K562 (cell line): ENCODE measurements at regions not wholly inside any gene's neighbourhood (a gene's known extent, or its start where the extent isn't known, plus 50 kb on each side); places are given as distances from the start of the nearest gene placed in this dataset.

Experiments
- ATAC-seq: fragments of 200-7000 bp; cut with Tn5 transposase; 3 replicates; pipeline ENCODE4 v1.9.1; 2020; ENCODE audit warnings: moderate library complexity
- BruUV-seq: library from RNA; stranded (reverse); fragments of 400-500 nt; replicated peaks from 2 replicates; lab custom pipeline; 2021; lab: Mats Ljungman, UMichigan
- CTCF ChIA-PET: fragments of 300-600 bp; formaldehyde crosslinking; extraction: SDS; loops from one replicate; lab custom pipeline; 2021; ENCODE audit warnings: low intra/inter-chr PET ratio; lab: Yijun Ruan, JAX
- POLR2A ChIA-PET: fragments of 300-600, 350-650 bp; sonication (Branson Sonifier 250); formaldehyde crosslinking; extraction: SDS; loops from one replicate; lab custom pipeline; 2021; ENCODE audit warnings: antibody characterized with exemption, inconsistent platforms; lab: Yijun Ruan, JAX
- DNase-seq, 4 experiments: peaks; one replicate each; pipeline versions ENCODE4 v3.0.0 to v3.0.0-alpha.2; 2011 to 2018; ENCODE audit warnings: low spot score in 3 of 4, mixed read lengths in 3 of 4; ENCODE audit errors: extremely low read depth in 1 of 4
- FAIRE-seq: peaks from 2 replicates; lab custom pipeline; 2011; peaks lifted over from hg19 to GRCh38; lab: Jason Lieb, UNC
- H2AFZ ChIP-seq: 2 replicates; pipeline ENCODE4 v1.6.0; 2011; ENCODE audit warnings: low read depth, low read length, control low read depth, inconsistent platforms
- H3K27ac ChIP-seq: fragments of 200-600 bp; 3 replicates; pipeline ENCODE4 v1.8.0; 2011; ENCODE audit warnings: low read depth, mild to moderate bottlenecking, control low read depth, inconsistent platforms, low read length, moderate library complexity, mixed read lengths; ENCODE audit errors: extremely low read depth
- H3K27me3 ChIP-seq, 2 experiments: fragments of 300-600 bp in 1 of 2; 2 replicates in 1 of 2; 3 replicates in 1 of 2; pipeline versions ENCODE4 v1.6.0 to v1.8.0; 2011; ENCODE audit warnings: inconsistent platforms in 2 of 2, low read length in 2 of 2, mild to moderate bottlenecking in 1 of 2, mixed read lengths in 1 of 2, moderate library complexity in 1 of 2; ENCODE audit not compliant: control insufficient read depth in 2 of 2, insufficient read depth in 2 of 2
- H3K36me3 ChIP-seq: fragments of 300-600 bp; 3 replicates; pipeline ENCODE4 v1.8.0; 2011; ENCODE audit warnings: mild to moderate bottlenecking, low read length, inconsistent platforms; ENCODE audit not compliant: control insufficient read depth, insufficient read depth
- H3K4me1 ChIP-seq, 2 experiments: fragments of 200-600 bp in 1 of 2; replicated peaks in 1 of 2; 2 replicates in 1 of 2; 3 replicates in 1 of 2; pipeline versions ENCODE4 v1.5.1 to v1.8.0; 2011; ENCODE audit warnings: inconsistent platforms in 2 of 2, low read length in 2 of 2, mild to moderate bottlenecking in 1 of 2, mixed read lengths in 1 of 2, moderate library complexity in 1 of 2; ENCODE audit not compliant: control insufficient read depth in 2 of 2, insufficient read depth in 2 of 2
- H3K4me2 ChIP-seq: 2 replicates; pipeline ENCODE4 v1.6.1; 2011; ENCODE audit warnings: low read length, control low read depth, inconsistent platforms, mixed read lengths; ENCODE audit not compliant: insufficient read depth
- H3K4me3 ChIP-seq: fragments of 200-600 bp; sonication (generic), shearing (Covaris generic); 2 replicates; pipeline ENCODE4 v1.5.1; 2016; ENCODE audit warnings: control low read depth, inconsistent platforms
- H3K79me2 ChIP-seq: fragments of 200-600 bp; 3 replicates; pipeline ENCODE4 v1.8.0; 2011; ENCODE audit warnings: low read length, inconsistent platforms; ENCODE audit not compliant: control insufficient read depth, insufficient read depth
- H3K9ac ChIP-seq, 2 experiments: 2 replicates each; pipeline versions ENCODE4 v1.6.0 to v1.6.1; 2011; ENCODE audit warnings: low read depth in 2 of 2, low read length in 2 of 2, control low read depth in 1 of 2, inconsistent platforms in 1 of 2, mild to moderate bottlenecking in 1 of 2, mixed read lengths in 1 of 2; ENCODE audit not compliant: insufficient read depth in 1 of 2
- H3K9me1 ChIP-seq: one replicate; pipeline ENCODE4 v1.6.0; 2011; ENCODE audit warnings: inconsistent platforms, mild to moderate bottlenecking, low read length, moderate library complexity; ENCODE audit not compliant: control insufficient read depth, insufficient read depth
- H3K9me3 ChIP-seq: replicated peaks from 2 replicates; pipeline ENCODE4 v1.5.1; 2011; ENCODE audit warnings: low read depth, low read length, inconsistent platforms; ENCODE audit not compliant: control insufficient read depth, insufficient read depth
- H4K20me1 ChIP-seq: replicated peaks from 2 replicates; pipeline ENCODE4 v1.6.1; 2011; ENCODE audit warnings: low read length, inconsistent platforms, mixed read lengths; ENCODE audit not compliant: control insufficient read depth, insufficient read depth
- JUND ChIP-seq, 2 experiments: IDR thresholded peaks; 2 replicates in 1 of 2; 3 replicates in 1 of 2; pipeline ENCODE4 v1.6.1; 2011; ENCODE audit warnings: borderline replicate concordance in 2 of 2, low read depth in 2 of 2, low read length in 2 of 2, improper control_type of control experiment in 1 of 2, missing biosample characterization in 1 of 2, missing genetic modification characterization in 1 of 2, missing genetic modification reagents in 1 of 2
- TCF3 ChIP-seq: sonication (generic); formaldehyde crosslinking; IDR thresholded peaks from 2 replicates; pipeline ENCODE4 v1.4.0; 2020; ENCODE audit warnings: mild to moderate bottlenecking, missing genetic modification reagents
- ZNF79 ChIP-seq: fragments of 250-450 bp; sonication (Bioruptor Pico); IDR thresholded peaks from 2 replicates; pipeline ENCODE4 v1.4.0; 2020; ENCODE audit warnings: low read depth, mild to moderate bottlenecking, moderate library complexity
- ZSCAN29 ChIP-seq: fragments of 450-650 bp; IDR thresholded peaks from 2 replicates; pipeline ENCODE4 v1.6.1; 2017
- in situ Hi-C: fragments of 300-500 bp; cut with MboI; formaldehyde crosslinking; loops from 4 replicates; pipeline ENCODE4 v1.15.0; 2018; ENCODE audit warnings: inconsistent platforms, mixed read lengths
- intact Hi-C: fragments of 100-400 bp; cut with micrococcal nuclease; formaldehyde crosslinking; loops from 2 replicates; pipeline ENCODE4 v1.14.2; 2022
- TF ChIP-seq, protein P1 (sequence below): fragments of 250-450 bp; sonication (Bioruptor Pico); IDR thresholded peaks from 2 replicates; pipeline ENCODE4 v1.8.0; 2022; ENCODE audit warnings: inconsistent platforms
- TF ChIP-seq, protein P2 (sequence below), 3 experiments: fragments of 200-800 bp in 1 of 3; sonication (Bioruptor generic) in 1 of 3; sonication (generic) in 1 of 3; formaldehyde crosslinking in 1 of 3; IDR thresholded peaks; 2 replicates each; pipeline versions ENCODE4 v1.6.1 to v1.8.0; 2016 to 2022; ENCODE audit warnings: mild to moderate bottlenecking in 2 of 3, missing compliant biosample characterization in 2 of 3, missing genetic modification characterization in 2 of 3, missing genetic modification reagents in 1 of 3

DNA sequence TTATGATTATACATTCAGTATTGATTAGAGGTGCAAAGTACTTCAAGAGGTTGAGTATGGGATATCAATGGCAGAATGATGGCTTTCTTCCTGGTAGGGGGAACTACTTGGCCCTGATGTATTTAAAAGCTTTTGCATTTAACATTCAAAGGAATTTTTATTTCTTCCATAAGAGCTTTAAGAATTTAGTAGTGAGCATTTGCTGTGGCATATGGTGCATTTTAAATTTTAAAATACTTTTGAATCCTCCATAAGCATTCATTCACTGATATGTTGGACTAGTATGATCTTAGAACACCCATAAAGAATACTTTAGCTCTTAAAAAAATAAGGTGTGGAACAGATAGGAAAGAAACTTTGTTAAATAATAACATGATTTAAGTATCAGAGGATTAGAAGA, 191.9 kb upstream of the PPP1R3A start (continued):
- TF ChIP-seq, protein P1, sequence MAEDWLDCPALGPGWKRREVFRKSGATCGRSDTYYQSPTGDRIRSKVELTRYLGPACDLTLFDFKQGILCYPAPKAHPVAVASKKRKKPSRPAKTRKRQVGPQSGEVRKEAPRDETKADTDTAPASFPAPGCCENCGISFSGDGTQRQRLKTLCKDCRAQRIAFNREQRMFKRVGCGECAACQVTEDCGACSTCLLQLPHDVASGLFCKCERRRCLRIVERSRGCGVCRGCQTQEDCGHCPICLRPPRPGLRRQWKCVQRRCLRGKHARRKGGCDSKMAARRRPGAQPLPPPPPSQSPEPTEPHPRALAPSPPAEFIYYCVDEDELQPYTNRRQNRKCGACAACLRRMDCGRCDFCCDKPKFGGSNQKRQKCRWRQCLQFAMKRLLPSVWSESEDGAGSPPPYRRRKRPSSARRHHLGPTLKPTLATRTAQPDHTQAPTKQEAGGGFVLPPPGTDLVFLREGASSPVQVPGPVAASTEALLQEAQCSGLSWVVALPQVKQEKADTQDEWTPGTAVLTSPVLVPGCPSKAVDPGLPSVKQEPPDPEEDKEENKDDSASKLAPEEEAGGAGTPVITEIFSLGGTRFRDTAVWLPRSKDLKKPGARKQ (CRISPR knock-in tag): no peak

DNA sequence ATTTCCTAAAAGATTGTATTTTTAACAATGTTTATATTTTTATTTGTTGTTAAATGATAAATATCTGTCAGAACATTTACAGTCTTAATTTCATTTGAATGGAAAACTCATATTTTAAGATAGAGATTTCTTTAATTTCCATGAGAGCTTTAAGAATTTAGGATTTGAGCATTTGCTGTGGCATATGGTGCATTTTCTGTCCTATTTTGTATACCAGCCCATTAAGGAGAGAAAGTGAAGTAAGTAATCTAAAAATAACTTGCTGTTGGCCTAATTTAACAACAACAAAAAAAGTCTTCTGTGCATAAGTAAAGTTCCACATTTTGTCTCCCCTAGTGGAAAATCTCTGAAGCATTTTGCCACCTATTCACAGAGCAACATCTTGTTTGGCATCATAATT, 190.9 kb upstream of the PPP1R3A start:
- no peak for DNase-seq
- Histone ChIP-seq H3K4me1 (no peaks in the 10 kb centered on the region), H3K9me3 (no peaks in the 10 kb centered on the region), H3K9ac (no peak overlapping the region), H3K9me1 (no peaks in the 10 kb centered on the region), H3K27me3 (no peaks in the 10 kb centered on the region), H3K79me2 (no peaks in the 10 kb centered on the region), H3K4me3 (no peak overlapping the region), H3K36me3 (no peaks in the 10 kb centered on the region), H3K4me2 (no peak overlapping the region), H2AFZ (no peak overlapping the region), H3K27ac (no peak overlapping the region), H4K20me1 (no peaks in the 10 kb centered on the region)
- FAIRE-seq: no peak
- ChIA-PET POLR2A (no interaction called here), CTCF (no interaction called here)
- TF ChIP-seq ZNF79 (CRISPR knock-in tag): no peak
- TF ChIP-seq JUND (IDR thresholded peaks at IDR 0.05; ENCODE audit: borderline replicate concordance, low read depth, low read length): no peak
- TF ChIP-seq JUND (tag; IDR thresholded peaks at IDR 0.05; ENCODE audit: borderline replicate concordance, low read depth, low read length): no peak
- TF ChIP-seq, protein P2, sequence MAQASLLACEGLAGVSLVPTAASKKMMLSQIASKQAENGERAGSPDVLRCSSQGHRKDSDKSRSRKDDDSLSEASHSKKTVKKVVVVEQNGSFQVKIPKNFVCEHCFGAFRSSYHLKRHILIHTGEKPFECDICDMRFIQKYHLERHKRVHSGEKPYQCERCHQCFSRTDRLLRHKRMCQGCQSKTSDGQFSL (CRISPR knock-in tag; IDR thresholded peaks at IDR 0.05): no peak
- TF ChIP-seq, protein P2 (tag; IDR thresholded peaks at IDR 0.05): no peak
- no peak for TF ChIP-seq ZSCAN29
- no peak for TF ChIP-seq TCF3
- no peak for ATAC-seq
- intact Hi-C loops (no loop called here), in situ Hi-C loops (no loop called here)
- no TSS peak for BruUV-seq
